ENCODE measurements at regions not wholly inside any gene's neighbourhood (a gene's known extent, or its start where the extent isn't known, plus 50 kb on each side); places are given as distances from the start of the nearest gene placed in this dataset.
"Not testable (repeated sequence)": the region's sequence is repeated elsewhere in the genome, so short reads cannot be mapped to it uniquely, and the experiment has no call there.

DNA sequence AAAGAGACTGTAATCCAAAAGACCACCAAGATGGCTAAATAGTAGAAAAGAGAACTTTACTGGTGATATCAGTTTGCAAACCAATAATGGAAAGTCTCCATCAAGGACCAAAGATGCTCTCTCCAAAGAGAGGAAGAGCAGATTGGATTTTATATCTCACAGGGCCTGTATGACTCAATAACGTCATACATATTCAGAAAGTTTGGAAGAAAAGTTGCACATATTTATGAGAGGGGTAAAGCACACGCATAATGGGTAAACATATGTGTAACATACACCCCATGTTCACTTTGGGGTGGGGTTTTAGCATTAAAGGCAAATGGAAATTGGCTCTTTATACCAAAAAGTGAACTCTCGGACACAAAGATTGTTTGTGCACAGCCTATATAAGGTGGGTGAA is 274.5 kb upstream of the POU1F1 start:
- H3K27ac ChIP-seq: no peak overlapping the region
- DNase-seq (ENCODE audit: low spot score): no peak
- TF ChIP-seq, protein P1, sequence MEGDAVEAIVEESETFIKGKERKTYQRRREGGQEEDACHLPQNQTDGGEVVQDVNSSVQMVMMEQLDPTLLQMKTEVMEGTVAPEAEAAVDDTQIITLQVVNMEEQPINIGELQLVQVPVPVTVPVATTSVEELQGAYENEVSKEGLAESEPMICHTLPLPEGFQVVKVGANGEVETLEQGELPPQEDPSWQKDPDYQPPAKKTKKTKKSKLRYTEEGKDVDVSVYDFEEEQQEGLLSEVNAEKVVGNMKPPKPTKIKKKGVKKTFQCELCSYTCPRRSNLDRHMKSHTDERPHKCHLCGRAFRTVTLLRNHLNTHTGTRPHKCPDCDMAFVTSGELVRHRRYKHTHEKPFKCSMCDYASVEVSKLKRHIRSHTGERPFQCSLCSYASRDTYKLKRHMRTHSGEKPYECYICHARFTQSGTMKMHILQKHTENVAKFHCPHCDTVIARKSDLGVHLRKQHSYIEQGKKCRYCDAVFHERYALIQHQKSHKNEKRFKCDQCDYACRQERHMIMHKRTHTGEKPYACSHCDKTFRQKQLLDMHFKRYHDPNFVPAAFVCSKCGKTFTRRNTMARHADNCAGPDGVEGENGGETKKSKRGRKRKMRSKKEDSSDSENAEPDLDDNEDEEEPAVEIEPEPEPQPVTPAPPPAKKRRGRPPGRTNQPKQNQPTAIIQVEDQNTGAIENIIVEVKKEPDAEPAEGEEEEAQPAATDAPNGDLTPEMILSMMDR (conservative IDR thresholded peaks at IDR 0.05; ENCODE audit: low read depth): no peak
- CTCF ChIA-PET: no interaction called here
- POLR2A ChIA-PET (ENCODE audit: low non-redundant PET): no interaction called here

DNA sequence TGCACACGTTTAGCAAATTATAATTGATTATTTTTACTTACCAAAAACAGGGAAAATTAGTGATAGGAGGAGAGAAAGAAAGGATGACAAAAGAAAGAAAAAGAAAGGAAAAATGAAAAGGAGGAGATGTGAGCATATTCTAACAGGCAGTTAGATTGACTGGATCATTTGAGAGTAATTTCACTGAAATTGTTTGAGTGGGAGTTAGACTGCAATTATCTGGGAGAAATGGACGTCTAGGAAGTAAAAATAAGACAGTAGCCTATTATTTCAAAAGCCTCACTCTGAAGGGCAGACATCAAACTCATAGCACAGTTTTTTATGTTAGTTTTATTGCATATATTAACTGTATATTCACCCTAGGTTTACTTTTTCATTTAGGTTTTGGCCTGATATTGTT is 272.8 kb upstream of the POU1F1 start:
- H3K27ac ChIP-seq: no peak overlapping the region
- CTCF ChIA-PET: no interaction called here
- no peak for DNase-seq (ENCODE audit: low spot score)
- POLR2A ChIA-PET (ENCODE audit: low non-redundant PET): no interaction called here
- TF ChIP-seq, protein P1 (conservative IDR thresholded peaks at IDR 0.05; ENCODE audit: low read depth): no peak

DNA sequence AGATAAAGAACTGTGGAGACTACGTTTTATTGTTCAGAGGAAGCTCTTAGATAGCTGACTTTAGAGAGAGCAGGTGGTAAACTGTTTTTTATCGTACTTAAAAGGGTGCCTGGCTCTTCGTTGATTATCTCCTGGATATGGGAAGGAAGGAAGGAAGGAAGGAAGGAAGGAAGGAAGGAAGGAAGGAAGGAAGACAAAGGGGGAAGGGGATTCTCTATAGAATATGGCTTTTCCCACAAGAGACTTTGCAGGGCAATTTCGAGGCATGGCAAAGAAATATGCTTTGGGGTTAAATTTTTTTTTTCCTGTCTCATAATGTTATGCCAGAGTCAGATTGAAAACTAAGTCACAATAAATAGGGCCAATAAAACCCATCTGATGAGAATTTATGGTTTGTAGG is 271.9 kb upstream of the POU1F1 start:
- DNase-seq (ENCODE audit: low spot score): no peak
- TF ChIP-seq, protein P1 (conservative IDR thresholded peaks at IDR 0.05; ENCODE audit: low read depth): no peak
- H3K27ac ChIP-seq: no peak overlapping the region
- ChIA-PET CTCF (no interaction called here), POLR2A (ENCODE audit: low non-redundant PET) (no interaction called here)

- no peak overlapping the region for H3K27ac ChIP-seq
- TF ChIP-seq, protein P1 (conservative IDR thresholded peaks at IDR 0.05; ENCODE audit: low read depth): no peak
- ChIA-PET POLR2A (ENCODE audit: low non-redundant PET) (no interaction called here), CTCF (no interaction called here)
- DNase-seq (ENCODE audit: low spot score): peak; percentile 13
Measured at GRCh38 chr3:87546216-87546615, 269.8 kb upstream of the POU1F1 start.

GRCh38 chr3:87543408-87543807 is 267.0 kb upstream of the POU1F1 start:
- POLR2A ChIA-PET (ENCODE audit: low non-redundant PET); CTCF ChIA-PET; H3K27ac ChIP-seq; DNase-seq (ENCODE audit: low spot score): not testable (repeated sequence)

GRCh38 chr3:87541723-87542122 is 265.3 kb upstream of the POU1F1 start:
- POLR2A ChIA-PET (ENCODE audit: low non-redundant PET): no interaction called here
- TF ChIP-seq, protein P1 (conservative IDR thresholded peaks at IDR 0.05; ENCODE audit: low read depth): no peak
- CTCF ChIA-PET: no interaction called here

GRCh38 chr3:87538722-87539121 is 262.3 kb upstream of the POU1F1 start:
- H3K27ac ChIP-seq; CTCF ChIA-PET; POLR2A ChIA-PET (ENCODE audit: low non-redundant PET); DNase-seq (ENCODE audit: low spot score): not testable (repeated sequence)

More at GRCh38 chr3:87541723-87542122, 265.3 kb upstream of the POU1F1 start:
- no peak overlapping the region for H3K27ac ChIP-seq
- DNase-seq (ENCODE audit: low spot score): no peak

DNA sequence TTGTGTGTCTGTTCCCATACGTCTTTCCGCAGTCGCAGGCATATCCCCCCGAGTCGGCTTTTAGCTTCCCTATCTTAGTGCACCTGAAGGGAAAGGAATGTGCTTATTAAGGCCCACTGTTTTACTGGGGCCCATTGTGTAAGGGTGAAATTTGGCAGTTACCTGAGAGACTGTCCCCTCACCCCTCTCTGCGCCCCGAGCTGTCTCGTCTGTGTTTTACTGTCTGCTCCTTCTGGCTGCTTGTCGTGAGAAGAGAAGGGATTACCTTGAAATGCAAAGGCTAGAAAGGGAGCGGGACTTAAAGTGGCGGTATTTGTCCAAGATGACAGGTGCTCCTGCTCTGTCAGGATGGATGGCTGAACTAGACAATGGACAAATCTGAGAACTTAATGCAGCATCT is 233.0 kb upstream of the POU1F1 start:
- ChIA-PET POLR2A (ENCODE audit: low non-redundant PET) (no interaction called here), CTCF (no interaction called here)
- DNase-seq (ENCODE audit: low spot score): no peak
- TF ChIP-seq, protein P1 (conservative IDR thresholded peaks at IDR 0.05; ENCODE audit: low read depth): no peak
- no peak overlapping the region for H3K27ac ChIP-seq
